ENCODE measurements at regions not wholly inside any gene's neighbourhood (a gene's known extent, or its start where the extent isn't known, plus 50 kb on each side); places are given as distances from the start of the nearest gene placed in this dataset.

- no peak for DNase-seq
- TF ChIP-seq GATA1 (IDR thresholded peaks at IDR 0.05; ENCODE audit: low read depth, low read length) = no peak
Observed at GRCh38 chr11:130787092-130787616, 129.1 kb downstream of the SNX19 start.

GRCh38 chr11:130787973-130788570 lies 128.2 kb downstream of the SNX19 start:
- TF ChIP-seq POLR2A (IDR thresholded peaks at IDR 0.05; ENCODE audit: low read length) = no peak
- no peak for TF ChIP-seq GATA1 (IDR thresholded peaks at IDR 0.05; ENCODE audit: low read depth, low read length)
- no peak for DNase-seq

GRCh38 chr11:130789056-130789640 lies 127.1 kb downstream of the SNX19 start:
- TF ChIP-seq POLR2A (IDR thresholded peaks at IDR 0.05; ENCODE audit: low read length) (no peak), GATA1 (IDR thresholded peaks at IDR 0.05; ENCODE audit: low read depth, low read length) (no peak)
- DNase-seq = no peak

- TF ChIP-seq POLR2A (IDR thresholded peaks at IDR 0.05; ENCODE audit: low read length) = no peak
- DNase-seq = no peak
Observed at GRCh38 chr11:130790689-130791088, 125.6 kb downstream of the SNX19 start.

- TF ChIP-seq GATA1 (IDR thresholded peaks at IDR 0.05; ENCODE audit: low read depth, low read length) = no peak
- TF ChIP-seq POLR2A (IDR thresholded peaks at IDR 0.05; ENCODE audit: low read length) = no peak
- DNase-seq = no peak
Observed at GRCh38 chr11:130792772-130793171, 123.5 kb downstream of the SNX19 start.

- DNase-seq = no peak
- TF ChIP-seq GATA1 (IDR thresholded peaks at IDR 0.05; ENCODE audit: low read depth, low read length) (no peak), POLR2A (IDR thresholded peaks at IDR 0.05; ENCODE audit: low read length) (no peak)
Observed at GRCh38 chr11:130796828-130797227, 119.5 kb downstream of the SNX19 start.

- no peak for DNase-seq
- TF ChIP-seq GATA1 (IDR thresholded peaks at IDR 0.05; ENCODE audit: low read depth, low read length) = no peak
- TF ChIP-seq POLR2A (IDR thresholded peaks at IDR 0.05; ENCODE audit: low read length) = no peak
Observed at GRCh38 chr11:130798280-130798679, 118.0 kb downstream of the SNX19 start.

- DNase-seq = no peak
- TF ChIP-seq GATA1 (IDR thresholded peaks at IDR 0.05; ENCODE audit: low read depth, low read length) (no peak), POLR2A (IDR thresholded peaks at IDR 0.05; ENCODE audit: low read length) (no peak)
Observed at GRCh38 chr11:130798801-130799200, 117.5 kb downstream of the SNX19 start.

- no peak for DNase-seq
- TF ChIP-seq POLR2A (IDR thresholded peaks at IDR 0.05; ENCODE audit: low read length) (no peak), GATA1 (IDR thresholded peaks at IDR 0.05; ENCODE audit: low read depth, low read length) (no peak)
Observed at GRCh38 chr11:130801333-130802122, 114.8 kb downstream of the SNX19 start.

GRCh38 chr11:130802567-130802966 lies 113.7 kb downstream of the SNX19 start:
- no peak for DNase-seq
- TF ChIP-seq GATA1 (IDR thresholded peaks at IDR 0.05; ENCODE audit: low read depth, low read length) (no peak), POLR2A (IDR thresholded peaks at IDR 0.05; ENCODE audit: low read length) (no peak)

GRCh38 chr11:130804306-130805076 lies 111.8 kb downstream of the SNX19 start:
- TF ChIP-seq POLR2A (IDR thresholded peaks at IDR 0.05; ENCODE audit: low read length) = no peak
- no peak for TF ChIP-seq GATA1 (IDR thresholded peaks at IDR 0.05; ENCODE audit: low read depth, low read length)
- no peak for DNase-seq

- TF ChIP-seq GATA1 (IDR thresholded peaks at IDR 0.05; ENCODE audit: low read depth, low read length) (no peak), POLR2A (IDR thresholded peaks at IDR 0.05; ENCODE audit: low read length) (no peak)
- no peak for DNase-seq
Observed at GRCh38 chr11:130806746-130807145, 109.5 kb downstream of the SNX19 start.

GRCh38 chr11:130808541-130808940 lies 107.7 kb downstream of the SNX19 start:
- no peak for DNase-seq
- TF ChIP-seq POLR2A (IDR thresholded peaks at IDR 0.05; ENCODE audit: low read length) = no peak
- TF ChIP-seq GATA1 (IDR thresholded peaks at IDR 0.05; ENCODE audit: low read depth, low read length) = no peak

- TF ChIP-seq POLR2A (IDR thresholded peaks at IDR 0.05; ENCODE audit: low read length) = no peak
- TF ChIP-seq GATA1 (IDR thresholded peaks at IDR 0.05; ENCODE audit: low read depth, low read length) = no peak
- no peak for DNase-seq
Observed at GRCh38 chr11:130813196-130813595, 103.1 kb downstream of the SNX19 start.
